ENCODE measurements at regions not wholly inside any gene's neighbourhood (a gene's known extent, or its start where the extent isn't known, plus 50 kb on each side); places are given as distances from the start of the nearest gene placed in this dataset.

DNA sequence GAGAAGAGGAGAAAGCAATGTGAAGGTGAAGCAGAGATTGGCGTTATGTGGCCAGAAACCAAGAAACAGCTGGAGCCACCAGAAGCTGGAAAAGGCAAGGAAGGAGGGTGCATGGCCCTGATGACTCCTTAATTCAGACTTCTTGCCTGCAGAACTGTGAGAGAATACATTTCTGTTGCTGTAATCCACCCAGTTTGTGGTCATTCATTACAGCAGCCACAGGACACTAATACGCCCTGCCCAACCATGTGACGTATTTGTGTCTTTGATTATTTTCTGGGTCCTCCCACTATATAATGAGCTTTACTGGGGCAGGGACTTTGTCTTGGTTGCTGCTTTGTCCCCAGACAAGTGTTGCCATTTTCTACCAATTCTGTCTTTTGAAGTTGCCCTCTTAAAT, 64.5 kb upstream of the MITF start:
- DNase-seq (ENCODE audit: low read depth, low spot score) = no peak

DNA sequence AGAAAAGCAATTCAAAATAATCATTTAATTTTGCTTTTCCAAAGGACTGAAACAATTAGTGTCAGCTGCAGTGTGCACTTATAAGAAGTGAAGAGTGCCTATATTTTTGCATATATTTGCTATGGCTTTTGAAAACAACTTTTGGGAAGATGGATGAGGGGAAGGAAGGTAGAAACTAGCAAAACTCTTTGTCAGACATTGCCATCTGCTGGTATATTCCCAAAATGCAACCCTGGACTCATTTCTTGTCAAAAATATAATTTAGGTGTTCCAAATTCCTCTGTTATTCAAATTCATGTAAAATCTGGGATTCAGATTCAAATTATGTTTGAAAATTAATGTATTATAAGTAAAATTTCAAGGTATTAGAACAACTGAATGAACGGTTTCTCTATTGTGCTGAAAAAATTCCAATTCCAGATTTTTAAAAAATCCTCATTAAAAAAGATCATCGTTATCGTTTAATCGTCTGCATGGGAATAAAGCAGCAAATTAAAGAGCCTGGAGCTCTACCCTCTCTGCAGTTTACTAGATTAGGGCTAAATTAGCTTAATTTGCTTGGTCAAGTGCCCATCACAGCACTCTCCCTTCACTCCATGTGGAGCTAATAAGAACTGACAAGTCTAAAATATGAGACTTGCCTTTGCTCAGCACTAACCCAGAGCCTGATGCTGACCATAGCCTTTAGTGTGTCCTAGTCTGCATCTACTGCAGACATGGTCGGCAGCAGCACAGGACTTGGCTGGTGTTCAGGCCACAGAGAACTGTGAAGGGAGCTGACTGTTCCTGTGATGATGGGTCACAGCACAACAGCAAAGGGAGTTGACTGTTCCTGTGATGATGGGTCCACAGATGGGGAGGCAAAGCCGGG, 67.9 kb upstream of the MITF start:
- no peak overlapping the region for H3K4me3 ChIP-seq (ENCODE audit: insufficient read length, low read depth)
- TF ChIP-seq SUZ12 (IDR thresholded peaks at IDR 0.05; ENCODE audit: extremely low read depth, insufficient read depth, insufficient read length) = no peak
- TF ChIP-seq YY1 (IDR thresholded peaks at IDR 0.05; ENCODE audit: insufficient read depth, insufficient read length) = no peak
- no peak for TF ChIP-seq ZNF274 (IDR thresholded peaks at IDR 0.05; ENCODE audit: low read depth, low read length)
- DNase-seq (ENCODE audit: low read depth, low spot score) = peak; percentile 15
- no peak overlapping the region for H3K9ac ChIP-seq (ENCODE audit: insufficient read length, low read depth)
- no peaks in the 10 kb centered on the region for H3K4me1 ChIP-seq (ENCODE audit: insufficient read depth, insufficient read length)
- H3K36me3 ChIP-seq (ENCODE audit: insufficient read depth, insufficient read length, low read length) = no peaks in the 10 kb centered on the region
- 0 out of 2 replicates have a peak, but pooled peaks cover 6% of the 10 kb centered on the region for H3K9me3 ChIP-seq (ENCODE audit: insufficient read depth, low read length)
- H3K27me3 ChIP-seq (ENCODE audit: insufficient read depth, insufficient read length) = no peaks in the 10 kb centered on the region

More for the DNA sequence above, 64.5 kb upstream of the MITF start:
- Histone ChIP-seq H3K9ac (ENCODE audit: insufficient read length, low read depth) (no peak overlapping the region), H3K27me3 (ENCODE audit: insufficient read depth, insufficient read length) (peaks cover under 1% of the 10 kb centered on the region), H3K9me3 (ENCODE audit: insufficient read depth, low read length) (no peaks in the 10 kb centered on the region), H3K4me1 (ENCODE audit: insufficient read depth, insufficient read length) (no peaks in the 10 kb centered on the region), H3K36me3 (ENCODE audit: insufficient read depth, insufficient read length, low read length) (no peaks in the 10 kb centered on the region), H3K4me3 (ENCODE audit: insufficient read length, low read depth) (no peak overlapping the region)
- TF ChIP-seq SUZ12 (IDR thresholded peaks at IDR 0.05; ENCODE audit: extremely low read depth, insufficient read depth, insufficient read length) (no peak), ZNF274 (IDR thresholded peaks at IDR 0.05; ENCODE audit: low read depth, low read length) (no peak), YY1 (IDR thresholded peaks at IDR 0.05; ENCODE audit: insufficient read depth, insufficient read length) (no peak)

DNA sequence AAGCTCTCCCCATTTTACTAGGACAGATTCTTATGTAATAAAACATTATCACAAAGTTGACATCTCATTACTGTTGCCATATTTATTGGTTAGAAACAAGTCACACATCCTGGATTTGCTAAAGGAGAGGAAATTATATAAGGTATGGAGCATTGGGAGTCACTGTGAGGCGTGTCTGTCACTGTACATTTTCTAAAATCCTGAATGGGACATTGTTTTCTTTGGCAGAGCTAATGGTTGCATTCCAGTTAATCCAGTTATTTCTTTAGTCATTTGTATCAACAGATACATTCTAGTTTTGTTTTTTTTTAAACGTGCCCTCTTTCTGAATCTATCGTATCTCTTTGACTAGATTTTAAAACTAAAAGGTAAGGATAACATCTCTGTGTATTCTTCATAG, 70.2 kb upstream of the MITF start:
- Histone ChIP-seq H3K27me3 (ENCODE audit: insufficient read depth, insufficient read length) (no peaks in the 10 kb centered on the region), H3K9ac (ENCODE audit: insufficient read length, low read depth) (no peak overlapping the region), H3K36me3 (ENCODE audit: insufficient read depth, insufficient read length, low read length) (no peaks in the 10 kb centered on the region), H3K4me3 (ENCODE audit: insufficient read length, low read depth) (no peak overlapping the region), H3K9me3 (ENCODE audit: insufficient read depth, low read length) (0 out of 2 replicates have a peak, but pooled peaks cover 6% of the 10 kb centered on the region), H3K4me1 (ENCODE audit: insufficient read depth, insufficient read length) (no peaks in the 10 kb centered on the region)
- TF ChIP-seq YY1 (IDR thresholded peaks at IDR 0.05; ENCODE audit: insufficient read depth, insufficient read length) (no peak), ZNF274 (IDR thresholded peaks at IDR 0.05; ENCODE audit: low read depth, low read length) (no peak), SUZ12 (IDR thresholded peaks at IDR 0.05; ENCODE audit: extremely low read depth, insufficient read depth, insufficient read length) (no peak)
- DNase-seq (ENCODE audit: low read depth, low spot score) = no peak

DNA sequence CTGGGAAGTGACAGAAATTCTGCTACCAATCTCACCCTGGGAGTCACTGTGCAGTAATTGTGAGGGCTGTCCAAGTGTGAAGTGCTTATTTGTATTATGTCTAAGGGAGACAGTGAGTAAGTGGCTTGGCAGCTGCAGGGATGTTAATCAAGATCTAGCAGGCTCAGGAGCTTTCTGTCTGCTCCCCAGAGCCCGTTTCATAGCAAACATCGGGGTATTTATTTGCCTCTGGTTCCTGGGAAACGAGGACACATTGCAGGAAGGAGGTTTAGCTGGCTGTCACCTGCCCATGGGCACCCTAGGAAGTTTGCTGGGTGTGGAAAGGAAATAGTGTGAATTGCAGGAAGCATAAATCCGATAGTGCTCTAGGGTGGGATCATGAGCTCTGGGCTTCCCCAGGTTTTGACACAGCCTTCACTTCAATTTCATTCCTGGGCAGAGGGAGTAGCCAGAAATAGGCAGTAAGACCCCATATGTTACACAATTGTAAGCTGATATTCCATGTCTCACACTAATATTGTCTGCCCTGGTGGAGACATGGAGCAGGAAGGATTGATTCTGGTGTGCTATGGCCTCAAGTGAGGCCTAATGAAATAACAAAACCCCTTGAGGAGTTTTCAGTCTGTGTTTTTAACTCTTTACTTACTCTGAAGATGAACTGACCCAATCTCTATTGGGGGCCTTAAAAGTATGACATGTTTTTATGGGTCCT, 74.1 kb upstream of the MITF start:
- Histone ChIP-seq H3K4me3 (ENCODE audit: insufficient read length, low read depth) (no peak overlapping the region), H3K4me1 (ENCODE audit: insufficient read depth, insufficient read length) (no peaks in the 10 kb centered on the region), H3K27me3 (ENCODE audit: insufficient read depth, insufficient read length) (no peaks in the 10 kb centered on the region), H3K36me3 (ENCODE audit: insufficient read depth, insufficient read length, low read length) (no peaks in the 10 kb centered on the region), H3K9me3 (ENCODE audit: insufficient read depth, low read length) (peaks cover 17% of the 10 kb centered on the region; the same call in 1 of the 2 replicates), H3K9ac (ENCODE audit: insufficient read length, low read depth) (no peak overlapping the region)
- DNase-seq (ENCODE audit: low read depth, low spot score) = no peak
- TF ChIP-seq YY1 (IDR thresholded peaks at IDR 0.05; ENCODE audit: insufficient read depth, insufficient read length) (no peak), SUZ12 (IDR thresholded peaks at IDR 0.05; ENCODE audit: extremely low read depth, insufficient read depth, insufficient read length) (no peak), ZNF274 (IDR thresholded peaks at IDR 0.05; ENCODE audit: low read depth, low read length) (no peak)

DNA sequence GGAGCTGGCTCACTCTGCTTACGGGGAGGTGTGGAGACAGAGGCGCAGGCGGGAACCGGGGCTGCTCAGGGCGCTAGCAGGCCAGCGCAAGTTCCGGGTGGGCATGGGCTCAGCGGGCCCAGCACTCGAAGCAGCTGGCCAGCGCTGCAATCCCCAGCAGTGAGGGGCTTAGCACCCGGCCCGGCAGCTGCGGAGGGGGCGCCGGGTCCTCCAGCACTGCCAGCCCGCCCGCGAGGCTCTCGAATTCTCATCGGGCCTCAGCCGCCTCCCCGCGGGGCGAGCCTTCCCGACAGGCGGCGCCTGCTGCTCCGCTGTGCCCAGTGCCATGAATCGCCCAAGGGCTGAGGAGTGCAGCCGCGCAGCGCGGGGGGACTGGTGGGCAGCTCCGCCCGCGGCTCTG, 78.6 kb upstream of the MITF start:
- DNase-seq (ENCODE audit: low read depth, low spot score) = no peak
- H3K9ac ChIP-seq (ENCODE audit: insufficient read length, low read depth) = no peak overlapping the region
- H3K27me3 ChIP-seq (ENCODE audit: insufficient read depth, insufficient read length) = no peaks in the 10 kb centered on the region
- no peak overlapping the region for H3K4me3 ChIP-seq (ENCODE audit: insufficient read length, low read depth)
- H3K36me3 ChIP-seq (ENCODE audit: insufficient read depth, insufficient read length, low read length) = no peaks in the 10 kb centered on the region
- H3K9me3 ChIP-seq (ENCODE audit: insufficient read depth, low read length) = peaks cover 14% of the 10 kb centered on the region; the same call in 1 of the 2 replicates
- TF ChIP-seq ZNF274 (IDR thresholded peaks at IDR 0.05; ENCODE audit: low read depth, low read length) (no peak), YY1 (IDR thresholded peaks at IDR 0.05; ENCODE audit: insufficient read depth, insufficient read length) (no peak), SUZ12 (IDR thresholded peaks at IDR 0.05; ENCODE audit: extremely low read depth, insufficient read depth, insufficient read length) (no peak)
- no peaks in the 10 kb centered on the region for H3K4me1 ChIP-seq (ENCODE audit: insufficient read depth, insufficient read length)

DNA sequence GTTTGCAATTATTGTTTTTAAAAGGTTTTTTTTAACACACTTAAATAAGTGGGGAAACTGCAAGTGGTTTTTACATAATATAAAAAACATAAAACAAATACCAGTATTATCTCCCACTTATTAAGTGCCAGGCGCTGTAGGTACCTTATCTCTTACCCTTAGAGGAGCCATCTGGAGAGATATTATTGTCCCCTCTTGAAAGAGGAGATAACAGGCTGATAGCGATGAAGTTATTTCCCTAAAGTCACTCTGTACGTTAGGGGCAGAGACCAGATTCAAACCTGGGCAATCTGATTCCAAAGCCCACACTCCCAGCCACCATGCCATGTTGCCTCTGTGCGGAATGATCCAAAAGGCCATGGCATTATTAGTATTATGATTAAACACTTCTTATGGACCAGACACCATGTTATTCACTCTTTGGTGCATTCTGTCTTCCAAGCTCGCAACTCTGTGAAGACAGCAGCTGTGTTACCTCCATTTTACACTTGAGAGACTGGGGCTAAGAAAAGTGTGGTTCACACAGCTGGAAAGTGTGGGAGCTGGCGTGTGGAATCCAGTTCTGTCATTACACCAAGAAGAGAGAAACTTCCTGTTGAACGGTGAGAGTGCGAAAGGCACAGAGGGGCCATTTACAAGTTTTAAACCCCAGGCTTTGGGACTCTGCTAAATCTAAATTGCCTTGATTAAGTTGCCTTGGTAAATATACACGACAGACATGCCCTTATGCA, 79.9 kb upstream of the MITF start:
- H3K9ac ChIP-seq (ENCODE audit: insufficient read length, low read depth) = no peak overlapping the region
- peaks cover 14% of the 10 kb centered on the region; the same call in 1 of the 2 replicates for H3K9me3 ChIP-seq (ENCODE audit: insufficient read depth, low read length)
- no peak for DNase-seq (ENCODE audit: low read depth, low spot score)
- no peaks in the 10 kb centered on the region for H3K27me3 ChIP-seq (ENCODE audit: insufficient read depth, insufficient read length)
- no peaks in the 10 kb centered on the region for H3K36me3 ChIP-seq (ENCODE audit: insufficient read depth, insufficient read length, low read length)
- H3K4me3 ChIP-seq (ENCODE audit: insufficient read length, low read depth) = no peak overlapping the region
- no peaks in the 10 kb centered on the region for H3K4me1 ChIP-seq (ENCODE audit: insufficient read depth, insufficient read length)
- TF ChIP-seq ZNF274 (IDR thresholded peaks at IDR 0.05; ENCODE audit: low read depth, low read length) (no peak), SUZ12 (IDR thresholded peaks at IDR 0.05; ENCODE audit: extremely low read depth, insufficient read depth, insufficient read length) (no peak), YY1 (IDR thresholded peaks at IDR 0.05; ENCODE audit: insufficient read depth, insufficient read length) (no peak)
